ENCODE measurements at regions not wholly inside any gene's neighbourhood (a gene's known extent, or its start where the extent isn't known, plus 50 kb on each side); places are given as distances from the start of the nearest gene placed in this dataset.
A peak's percentile ranks its signal among the peaks of the same experiment; 100 is the strongest.

- ChIA-PET POLR2A (ENCODE audit: unreplicated experiment) (no interaction called here), CTCF (no interaction called here)
- Histone ChIP-seq H3K9me2 (replicated peaks; ENCODE audit: low read length) (no peaks in the 10 kb centered on the region), H4K20me1 (ENCODE audit: low read length) (no peaks in the 10 kb centered on the region), H2AFZ (ENCODE audit: low read length) (no peak overlapping the region), H3F3A (ENCODE audit: low read length, unreplicated experiment) (no peaks in the 10 kb centered on the region), H3K4me1 (ENCODE audit: insufficient read depth, low read length) (peaks cover 8% of the 10 kb centered on the region; the same call in 1 of the 2 replicates), H3K27me3 (ENCODE audit: low read length) (no peaks in the 10 kb centered on the region), H3K9ac (ENCODE audit: low read length) (no peak overlapping the region), H3K4me3 (ENCODE audit: low read length) (no peak overlapping the region), H3K27ac (ENCODE audit: low read length) (no peak overlapping the region), H3K9me3 (ENCODE audit: low read length) (no peaks in the 10 kb centered on the region), H3K4me2 (ENCODE audit: low read length) (no peak overlapping the region), H3K36me3 (ENCODE audit: low read depth, low read length) (0 out of 2 replicates have a peak, but pooled peaks cover 4% of the 10 kb centered on the region), H3K79me2 (ENCODE audit: low read length) (no peaks in the 10 kb centered on the region)
- DNase-seq: no peak
- BruUV-seq (replicated peaks): no TSS peak
- ATAC-seq: no peak
- intact Hi-C loops (cut with micrococcal nuclease): no loop called here
- TF ChIP-seq EZH2phosphoT487 (IDR thresholded peaks at IDR 0.05; ENCODE audit: borderline replicate concordance, low read length) (no peak), EZH2 (IDR thresholded peaks at IDR 0.05; ENCODE audit: low read length, unreplicated experiment) (no peak)
- TF ChIP-seq, protein P1, sequence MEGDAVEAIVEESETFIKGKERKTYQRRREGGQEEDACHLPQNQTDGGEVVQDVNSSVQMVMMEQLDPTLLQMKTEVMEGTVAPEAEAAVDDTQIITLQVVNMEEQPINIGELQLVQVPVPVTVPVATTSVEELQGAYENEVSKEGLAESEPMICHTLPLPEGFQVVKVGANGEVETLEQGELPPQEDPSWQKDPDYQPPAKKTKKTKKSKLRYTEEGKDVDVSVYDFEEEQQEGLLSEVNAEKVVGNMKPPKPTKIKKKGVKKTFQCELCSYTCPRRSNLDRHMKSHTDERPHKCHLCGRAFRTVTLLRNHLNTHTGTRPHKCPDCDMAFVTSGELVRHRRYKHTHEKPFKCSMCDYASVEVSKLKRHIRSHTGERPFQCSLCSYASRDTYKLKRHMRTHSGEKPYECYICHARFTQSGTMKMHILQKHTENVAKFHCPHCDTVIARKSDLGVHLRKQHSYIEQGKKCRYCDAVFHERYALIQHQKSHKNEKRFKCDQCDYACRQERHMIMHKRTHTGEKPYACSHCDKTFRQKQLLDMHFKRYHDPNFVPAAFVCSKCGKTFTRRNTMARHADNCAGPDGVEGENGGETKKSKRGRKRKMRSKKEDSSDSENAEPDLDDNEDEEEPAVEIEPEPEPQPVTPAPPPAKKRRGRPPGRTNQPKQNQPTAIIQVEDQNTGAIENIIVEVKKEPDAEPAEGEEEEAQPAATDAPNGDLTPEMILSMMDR (conservative IDR thresholded peaks at IDR 0.05; ENCODE audit: low read depth, low read length): no peak
Observed at GRCh38 chr4:123260653-123261052, 135.9 kb upstream of the SPRY1 start.

- Histone ChIP-seq H3K36me3 (ENCODE audit: low read depth, low read length) (no peaks in the 10 kb centered on the region), H3F3A (ENCODE audit: low read length, unreplicated experiment) (no peaks in the 10 kb centered on the region), H3K4me1 (ENCODE audit: insufficient read depth, low read length) (peaks cover 8% of the 10 kb centered on the region; the same call in 1 of the 2 replicates), H3K27ac (ENCODE audit: low read length) (no peak overlapping the region), H3K9ac (ENCODE audit: low read length) (no peak overlapping the region), H3K4me2 (ENCODE audit: low read length) (no peak overlapping the region), H3K9me2 (replicated peaks; ENCODE audit: low read length) (no peaks in the 10 kb centered on the region), H3K79me2 (ENCODE audit: low read length) (no peaks in the 10 kb centered on the region), H3K27me3 (ENCODE audit: low read length) (no peaks in the 10 kb centered on the region), H2AFZ (ENCODE audit: low read length) (no peak overlapping the region), H3K9me3 (ENCODE audit: low read length) (no peaks in the 10 kb centered on the region), H4K20me1 (ENCODE audit: low read length) (no peaks in the 10 kb centered on the region), H3K4me3 (ENCODE audit: low read length) (no peak overlapping the region)
- CTCF ChIA-PET: no interaction called here
- DNase-seq (no peak), ATAC-seq (no peak)
- no TSS peak for BruUV-seq (replicated peaks)
- POLR2A ChIA-PET (ENCODE audit: unreplicated experiment): no interaction called here
- TF ChIP-seq, protein P1 (conservative IDR thresholded peaks at IDR 0.05; ENCODE audit: low read depth, low read length): no peak
- no peak for TF ChIP-seq EZH2phosphoT487 (IDR thresholded peaks at IDR 0.05; ENCODE audit: borderline replicate concordance, low read length)
- TF ChIP-seq EZH2 (IDR thresholded peaks at IDR 0.05; ENCODE audit: low read length, unreplicated experiment): no peak
- intact Hi-C loops (cut with micrococcal nuclease): no loop called here
Observed at GRCh38 chr4:123262080-123262479, 134.5 kb upstream of the SPRY1 start.

- Histone ChIP-seq H3K27ac (ENCODE audit: low read length) (no peak overlapping the region), H2AFZ (ENCODE audit: low read length) (no peak overlapping the region), H3K4me3 (ENCODE audit: low read length) (no peak overlapping the region), H3K79me2 (ENCODE audit: low read length) (no peaks in the 10 kb centered on the region), H3K4me1 (ENCODE audit: insufficient read depth, low read length) (peaks cover 8% of the 10 kb centered on the region; the same call in 1 of the 2 replicates), H3K27me3 (ENCODE audit: low read length) (no peaks in the 10 kb centered on the region), H3K4me2 (ENCODE audit: low read length) (no peak overlapping the region), H3K36me3 (ENCODE audit: low read depth, low read length) (no peaks in the 10 kb centered on the region), H3K9me3 (ENCODE audit: low read length) (no peaks in the 10 kb centered on the region), H4K20me1 (ENCODE audit: low read length) (no peaks in the 10 kb centered on the region), H3K9me2 (replicated peaks; ENCODE audit: low read length) (no peaks in the 10 kb centered on the region), H3K9ac (ENCODE audit: low read length) (no peak overlapping the region), H3F3A (ENCODE audit: low read length, unreplicated experiment) (no peaks in the 10 kb centered on the region)
- BruUV-seq (replicated peaks): no TSS peak
- POLR2A ChIA-PET (ENCODE audit: unreplicated experiment): no interaction called here
- DNase-seq: peak; percentile 52
- TF ChIP-seq EZH2 (IDR thresholded peaks at IDR 0.05; ENCODE audit: low read length, unreplicated experiment): no peak
- TF ChIP-seq, protein P1 (conservative IDR thresholded peaks at IDR 0.05; ENCODE audit: low read depth, low read length): no peak
- no peak for TF ChIP-seq EZH2phosphoT487 (IDR thresholded peaks at IDR 0.05; ENCODE audit: borderline replicate concordance, low read length)
- ATAC-seq: peak; percentile 55
- intact Hi-C loops (cut with micrococcal nuclease): no loop called here
- CTCF ChIA-PET: no interaction called here
Observed at GRCh38 chr4:123265443-123265842, 131.2 kb upstream of the SPRY1 start.
